ENCODE measurements at regions not wholly inside any gene's neighbourhood (a gene's known extent, or its start where the extent isn't known, plus 50 kb on each side); places are given as distances from the start of the nearest gene placed in this dataset.

DNA sequence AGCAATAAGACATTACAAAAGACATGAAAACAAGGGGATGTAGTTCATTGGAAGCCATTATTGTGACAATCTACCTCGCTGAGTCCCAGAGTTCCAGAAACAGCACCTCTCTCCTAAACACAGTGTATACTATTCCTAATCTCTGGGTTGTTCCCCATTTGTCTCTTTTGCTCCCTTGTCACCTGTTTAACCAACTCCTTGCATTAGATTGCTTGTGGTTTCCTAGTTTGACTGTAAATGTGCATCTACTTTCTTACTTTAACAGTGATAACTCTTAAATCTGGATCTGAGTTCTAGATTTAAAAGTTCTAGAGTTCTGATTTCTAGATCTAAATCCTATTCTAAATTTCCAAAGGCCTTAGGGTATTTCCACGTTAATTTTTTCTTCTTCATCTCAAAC, 71.6 kb upstream of the TET2 start:
- TF ChIP-seq, protein P1, sequence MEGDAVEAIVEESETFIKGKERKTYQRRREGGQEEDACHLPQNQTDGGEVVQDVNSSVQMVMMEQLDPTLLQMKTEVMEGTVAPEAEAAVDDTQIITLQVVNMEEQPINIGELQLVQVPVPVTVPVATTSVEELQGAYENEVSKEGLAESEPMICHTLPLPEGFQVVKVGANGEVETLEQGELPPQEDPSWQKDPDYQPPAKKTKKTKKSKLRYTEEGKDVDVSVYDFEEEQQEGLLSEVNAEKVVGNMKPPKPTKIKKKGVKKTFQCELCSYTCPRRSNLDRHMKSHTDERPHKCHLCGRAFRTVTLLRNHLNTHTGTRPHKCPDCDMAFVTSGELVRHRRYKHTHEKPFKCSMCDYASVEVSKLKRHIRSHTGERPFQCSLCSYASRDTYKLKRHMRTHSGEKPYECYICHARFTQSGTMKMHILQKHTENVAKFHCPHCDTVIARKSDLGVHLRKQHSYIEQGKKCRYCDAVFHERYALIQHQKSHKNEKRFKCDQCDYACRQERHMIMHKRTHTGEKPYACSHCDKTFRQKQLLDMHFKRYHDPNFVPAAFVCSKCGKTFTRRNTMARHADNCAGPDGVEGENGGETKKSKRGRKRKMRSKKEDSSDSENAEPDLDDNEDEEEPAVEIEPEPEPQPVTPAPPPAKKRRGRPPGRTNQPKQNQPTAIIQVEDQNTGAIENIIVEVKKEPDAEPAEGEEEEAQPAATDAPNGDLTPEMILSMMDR (IDR thresholded peaks at IDR 0.05; ENCODE audit: control extremely low read depth in 1 of 3, insufficient read depth in 1 of 3, low read depth in 1 of 3, low read length in 3 of 3), result no peak
- no peak for TF ChIP-seq RFX5 (IDR thresholded peaks at IDR 0.05; ENCODE audit: borderline replicate concordance, low read depth, low read length)
- no peak for TF ChIP-seq NRF1 (IDR thresholded peaks at IDR 0.05; ENCODE audit: low read depth, low read length)
- no peak for TF ChIP-seq CBX5 (IDR thresholded peaks at IDR 0.05; ENCODE audit: low read depth, low read length)

All from H1 (cell line).